Activated naive CD4-positive, alpha-beta T cell treated with anti-CD3 and anti-CD28 coated beads for 36 hours (primary cell): ENCODE measurements at regions not wholly inside any gene's neighbourhood (a gene's known extent, or its start where the extent isn't known, plus 50 kb on each side); places are given as distances from the start of the nearest gene placed in this dataset.
"Not testable (repeated sequence)": the region's sequence is repeated elsewhere in the genome, so short reads cannot be mapped to it uniquely, and the experiment has no call there.

Experiments
- CTCF ChIA-PET: fragments of 350-600 bp; sonication (Branson Sonifier 250); formaldehyde crosslinking; loops from one replicate; lab custom pipeline; 2021; ENCODE audit warnings: antibody characterized with exemption; lab: Charles Lee
- DNase-seq: peaks from one replicate; pipeline ENCODE4 v3.0.0-alpha.2; 2020
- H3K27ac Mint-ChIP-seq: one replicate; pipeline ENCODE4 v1.8.0; 2021; ENCODE audit warnings: mild to moderate bottlenecking, mixed read lengths
- H3K27me3 Mint-ChIP-seq: one replicate; pipeline ENCODE4 v1.8.0; 2021; ENCODE audit warnings: low read depth, mixed read lengths
- H3K36me3 Mint-ChIP-seq: one replicate; pipeline ENCODE4 v1.8.0; 2021; ENCODE audit warnings: low read depth, mixed read lengths
- H3K4me1 Mint-ChIP-seq: one replicate; pipeline ENCODE4 v1.8.0; 2021; ENCODE audit warnings: low read depth, mixed read lengths
- H3K4me3 Mint-ChIP-seq: one replicate; pipeline ENCODE4 v1.8.0; 2021; ENCODE audit warnings: mild to moderate bottlenecking, moderate library complexity, mixed read lengths
- H3K9me3 Mint-ChIP-seq: one replicate; pipeline ENCODE4 v1.8.0; 2021; ENCODE audit warnings: mixed read lengths
- intact Hi-C: fragments of 100-400 bp; cut with micrococcal nuclease; formaldehyde crosslinking; loops from one replicate; pipeline ENCODE4 v1.15.1; 2023

DNA sequence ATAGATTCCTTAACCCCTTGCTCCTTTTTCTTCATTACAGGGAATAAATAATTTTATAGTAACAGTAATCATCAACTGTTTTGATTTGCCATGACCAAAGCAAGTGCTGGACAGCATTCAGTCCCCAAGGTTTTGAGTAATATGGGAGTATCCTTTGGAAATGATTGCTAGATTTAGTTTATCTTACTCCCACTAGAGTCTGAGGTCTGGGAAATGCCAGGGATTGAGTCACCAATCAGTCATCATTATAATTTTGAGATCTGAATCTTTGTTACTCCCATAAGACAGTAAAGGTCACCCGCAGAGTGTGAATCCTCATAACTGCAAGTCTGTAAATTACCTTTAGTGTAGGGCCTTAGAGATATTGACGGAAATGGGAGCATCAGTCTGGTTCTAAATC, 133.7 kb upstream of the SEMA3E start:
- DNase-seq, result no peak
- Mint-ChIP-seq H3K36me3 (no peaks in the 10 kb centered on the region), H3K27ac (no peak overlapping the region), H3K4me1 (no peaks in the 10 kb centered on the region), H3K27me3 (no peaks in the 10 kb centered on the region), H3K4me3 (no peak overlapping the region), H3K9me3 (no peaks in the 10 kb centered on the region)
- intact Hi-C loops, result no loop called here
- CTCF ChIA-PET, result no interaction called here

DNA sequence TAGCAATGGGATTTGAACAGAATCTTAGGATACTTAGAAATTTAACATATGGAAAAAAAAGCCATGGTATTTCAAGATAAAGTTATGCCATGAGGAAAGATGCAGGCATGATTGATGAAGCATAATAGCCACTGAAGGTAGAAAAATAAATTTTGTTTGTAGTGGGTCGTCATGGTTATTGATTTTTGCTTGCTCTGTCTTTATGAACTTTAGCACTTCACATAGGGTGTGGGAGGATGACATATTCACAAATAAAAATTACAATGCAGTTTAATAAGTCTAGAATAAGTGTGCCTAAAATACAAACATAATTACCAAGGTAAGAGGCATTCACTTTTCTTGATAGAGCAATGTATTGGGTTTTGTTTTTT, 129.1 kb upstream of the SEMA3E start:
- Mint-ChIP-seq H3K4me1 (no peaks in the 10 kb centered on the region), H3K36me3 (no peaks in the 10 kb centered on the region), H3K27me3 (no peaks in the 10 kb centered on the region), H3K4me3 (no peak overlapping the region), H3K27ac (no peak overlapping the region), H3K9me3 (peaks cover 2% of the 10 kb centered on the region)
- CTCF ChIA-PET, result no interaction called here
- intact Hi-C loops, result no loop called here
- DNase-seq, result no peak

DNA sequence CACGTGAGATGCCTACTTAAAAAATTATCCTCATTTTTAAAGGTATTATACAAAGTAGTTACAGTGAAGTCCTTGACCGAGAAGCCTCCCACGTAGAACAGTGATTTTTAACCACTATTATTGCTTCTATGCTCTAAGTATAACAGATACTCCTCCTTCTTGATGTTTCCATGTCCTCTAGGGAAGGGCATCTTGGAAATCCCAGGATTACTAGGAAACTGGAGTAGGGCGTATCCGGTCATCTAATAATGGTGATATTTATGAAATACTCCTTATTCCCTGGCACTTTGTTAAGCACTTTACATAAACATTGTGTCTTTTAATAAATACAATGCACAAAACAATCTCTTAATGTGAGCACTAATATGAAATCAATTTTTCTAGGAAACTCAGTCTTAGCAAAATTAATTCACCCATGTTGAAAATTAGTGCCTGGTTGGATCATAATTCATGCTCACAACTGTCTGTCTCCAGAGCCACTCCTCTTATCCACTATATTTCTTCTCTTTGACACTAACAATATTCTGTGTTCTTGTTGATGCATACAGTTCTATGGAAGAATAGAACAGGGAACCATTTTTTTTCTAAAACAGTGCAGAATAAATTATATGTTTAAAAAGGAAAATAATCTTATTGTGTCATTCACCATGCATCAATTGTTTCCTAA, 128.6 kb upstream of the SEMA3E start:
- H3K4me1 Mint-ChIP-seq, result no peaks in the 10 kb centered on the region
- no peak overlapping the region for H3K27ac Mint-ChIP-seq
- H3K27me3 Mint-ChIP-seq, result no peaks in the 10 kb centered on the region
- CTCF ChIA-PET, result no interaction called here
- peaks cover 2% of the 10 kb centered on the region for H3K9me3 Mint-ChIP-seq
- intact Hi-C loops, result no loop called here
- H3K4me3 Mint-ChIP-seq, result no peak overlapping the region
- DNase-seq, result no peak
- H3K36me3 Mint-ChIP-seq, result no peaks in the 10 kb centered on the region

DNA sequence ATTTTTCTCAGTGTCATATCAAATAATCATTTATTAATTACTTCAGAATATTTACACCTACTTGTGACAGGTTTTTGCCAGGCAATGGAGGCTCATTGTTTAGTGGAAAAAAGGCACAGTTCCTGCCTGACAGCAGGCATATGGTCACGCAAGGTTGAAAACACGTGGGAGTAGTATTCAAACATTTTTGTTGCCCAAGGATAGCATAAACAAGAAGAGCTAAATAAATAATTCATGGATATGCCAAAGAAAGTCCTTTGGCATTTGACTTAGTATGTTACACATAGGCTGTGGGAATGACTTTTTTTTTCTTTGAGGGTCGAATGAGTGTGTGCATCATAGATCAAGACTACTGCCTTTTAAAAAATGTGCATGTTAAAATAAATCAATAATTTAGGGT, 120.5 kb upstream of the SEMA3E start:
- Mint-ChIP-seq H3K27ac (no peak overlapping the region), H3K27me3 (no peaks in the 10 kb centered on the region), H3K4me3 (no peak overlapping the region)

DNA sequence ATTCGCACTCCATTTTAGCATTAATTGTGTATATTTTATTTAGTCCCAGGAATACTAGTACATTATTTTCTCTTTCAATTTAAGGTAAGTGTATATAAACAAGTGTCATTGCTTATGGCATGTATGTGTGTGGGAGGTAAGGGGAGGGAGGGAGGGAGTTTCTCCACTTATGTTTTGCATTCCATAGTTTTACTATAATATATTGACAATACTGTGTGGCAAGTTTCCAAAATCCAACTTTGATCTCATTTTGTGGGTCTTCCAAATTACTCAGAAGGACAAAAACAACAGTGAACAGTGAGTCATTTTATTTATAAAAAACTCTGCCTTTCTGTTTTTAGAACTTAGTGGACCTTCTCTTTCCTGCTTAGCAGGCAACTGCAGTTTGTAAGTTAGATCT, 102.3 kb upstream of the SEMA3E start:
- DNase-seq, result no peak
- no peak overlapping the region for H3K4me3 Mint-ChIP-seq
- H3K27me3 Mint-ChIP-seq, result no peaks in the 10 kb centered on the region
- H3K27ac Mint-ChIP-seq, result no peak overlapping the region
- intact Hi-C loops, result no loop called here
- no peaks in the 10 kb centered on the region for H3K4me1 Mint-ChIP-seq
- CTCF ChIA-PET, result no interaction called here
- H3K36me3 Mint-ChIP-seq, result no peaks in the 10 kb centered on the region
- no peaks in the 10 kb centered on the region for H3K9me3 Mint-ChIP-seq

More for the DNA sequence above, 120.5 kb upstream of the SEMA3E start:
- no peaks in the 10 kb centered on the region for H3K9me3 Mint-ChIP-seq
- DNase-seq, result no peak
- no peaks in the 10 kb centered on the region for H3K4me1 Mint-ChIP-seq
- intact Hi-C loops, result no loop called here
- H3K36me3 Mint-ChIP-seq, result no peaks in the 10 kb centered on the region
- CTCF ChIA-PET, result no interaction called here

DNA sequence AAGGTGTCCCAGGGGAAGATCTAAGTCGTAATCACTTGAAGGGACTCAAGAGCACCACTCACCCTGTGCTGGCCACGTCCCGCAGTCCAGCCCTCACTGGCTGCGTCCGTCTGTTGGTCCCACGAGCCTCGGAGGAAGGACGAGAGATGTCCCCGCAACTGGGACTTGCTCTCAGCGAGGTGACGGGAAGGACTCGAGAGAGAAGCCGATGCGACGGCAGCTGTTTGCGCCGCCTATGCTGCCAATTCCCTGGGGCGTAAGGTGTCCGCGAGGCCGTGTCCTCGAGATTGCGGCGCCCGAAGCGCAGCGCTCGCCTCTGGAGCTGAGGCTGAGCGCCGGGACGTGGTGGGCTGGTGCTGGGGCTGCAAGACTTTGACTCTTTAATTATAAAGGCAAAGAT, 100.6 kb upstream of the SEMA3E start:
- no peaks in the 10 kb centered on the region for H3K9me3 Mint-ChIP-seq
- intact Hi-C loops, result no loop called here
- H3K27me3 Mint-ChIP-seq, result no peaks in the 10 kb centered on the region
- H3K27ac Mint-ChIP-seq, result no peak overlapping the region
- DNase-seq, result no peak
- no peak overlapping the region for H3K4me3 Mint-ChIP-seq
- no peaks in the 10 kb centered on the region for H3K36me3 Mint-ChIP-seq
- CTCF ChIA-PET, result no interaction called here
- H3K4me1 Mint-ChIP-seq, result no peaks in the 10 kb centered on the region

DNA sequence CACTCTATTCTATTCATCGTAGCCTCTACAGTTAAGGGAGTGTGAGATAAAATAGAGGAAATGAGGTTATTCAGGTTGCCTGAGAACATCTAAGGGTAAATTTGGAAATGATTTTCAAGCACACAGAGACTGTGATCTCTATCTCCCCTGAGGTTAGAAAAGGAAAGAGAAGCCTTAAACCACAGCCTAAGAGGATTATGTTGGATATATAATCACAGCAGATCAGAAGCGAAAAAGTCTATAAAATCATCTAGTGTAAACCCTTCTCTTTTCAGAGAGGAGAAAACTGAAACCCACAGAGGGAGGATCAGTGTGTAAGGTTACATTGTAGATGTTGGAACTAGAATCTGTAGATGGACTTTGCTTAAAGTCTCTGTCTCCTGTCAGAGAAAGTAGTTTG, 90.6 kb upstream of the SEMA3E start:
- H3K4me1 Mint-ChIP-seq, result no peaks in the 10 kb centered on the region
- no peaks in the 10 kb centered on the region for H3K36me3 Mint-ChIP-seq
- H3K27me3 Mint-ChIP-seq, result no peaks in the 10 kb centered on the region
- CTCF ChIA-PET, result no interaction called here
- no peaks in the 10 kb centered on the region for H3K9me3 Mint-ChIP-seq
- no peak overlapping the region for H3K27ac Mint-ChIP-seq
- no peak overlapping the region for H3K4me3 Mint-ChIP-seq
- intact Hi-C loops, result no loop called here
- DNase-seq, result no peak

DNA sequence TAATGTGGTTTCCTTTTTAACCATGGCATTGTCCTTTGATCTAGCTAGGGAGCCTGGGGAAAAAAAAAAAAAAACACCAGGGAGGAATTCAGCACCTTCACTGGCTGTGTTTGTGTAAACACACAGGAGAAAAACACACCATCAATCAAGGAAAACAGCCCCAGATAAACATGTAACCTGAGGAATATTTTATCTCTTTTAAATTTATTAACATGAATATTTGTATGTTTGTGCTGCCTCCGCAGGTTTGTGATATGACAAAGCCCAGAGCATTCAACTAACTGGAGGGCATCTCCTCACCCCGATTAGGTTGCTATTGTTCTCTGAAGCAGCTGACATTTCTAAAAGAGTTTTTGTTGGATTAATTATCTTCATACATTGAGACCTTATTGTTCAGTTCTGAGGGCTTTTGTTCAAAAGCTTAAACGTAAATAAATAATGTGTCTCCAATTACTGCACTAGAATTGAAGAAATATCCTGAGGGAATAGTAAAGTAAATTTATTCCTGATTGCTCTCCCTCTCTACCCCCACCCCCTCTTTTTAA, 89.4 kb upstream of the SEMA3E start:
- no peaks in the 10 kb centered on the region for H3K36me3 Mint-ChIP-seq
- intact Hi-C loops, result no loop called here
- no peak for DNase-seq
- no peaks in the 10 kb centered on the region for H3K9me3 Mint-ChIP-seq
- H3K4me1 Mint-ChIP-seq, result no peaks in the 10 kb centered on the region
- no peak overlapping the region for H3K4me3 Mint-ChIP-seq
- CTCF ChIA-PET, result no interaction called here
- no peaks in the 10 kb centered on the region for H3K27me3 Mint-ChIP-seq
- H3K27ac Mint-ChIP-seq, result no peak overlapping the region

DNA sequence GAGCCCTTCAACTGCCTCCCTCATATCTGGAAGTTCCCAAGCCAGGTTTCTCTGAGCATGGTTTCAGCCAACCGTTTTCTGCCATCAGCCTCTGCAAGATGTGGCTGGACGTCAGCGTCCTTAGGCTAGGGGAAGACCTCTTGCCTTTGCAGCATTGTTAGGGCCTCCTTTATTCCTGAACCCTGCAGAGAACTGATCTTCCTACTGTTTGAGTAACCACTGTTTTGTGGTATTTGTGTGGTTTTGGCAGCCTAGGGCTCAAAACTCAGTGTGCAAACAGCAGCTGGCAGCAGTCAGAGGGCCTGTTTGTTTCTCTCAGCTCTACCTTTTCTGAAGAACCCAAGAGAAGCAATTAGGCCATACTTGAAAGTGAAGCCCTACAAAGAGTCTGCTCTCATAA, 83.4 kb upstream of the SEMA3E start:
- Mint-ChIP-seq H3K4me3 (no peak overlapping the region), H3K4me1 (no peaks in the 10 kb centered on the region), H3K9me3 (no peaks in the 10 kb centered on the region), H3K27me3 (no peaks in the 10 kb centered on the region), H3K36me3 (no peaks in the 10 kb centered on the region), H3K27ac (no peak overlapping the region)
- no peak for DNase-seq
- intact Hi-C loops, result no loop called here
- CTCF ChIA-PET, result no interaction called here

DNA sequence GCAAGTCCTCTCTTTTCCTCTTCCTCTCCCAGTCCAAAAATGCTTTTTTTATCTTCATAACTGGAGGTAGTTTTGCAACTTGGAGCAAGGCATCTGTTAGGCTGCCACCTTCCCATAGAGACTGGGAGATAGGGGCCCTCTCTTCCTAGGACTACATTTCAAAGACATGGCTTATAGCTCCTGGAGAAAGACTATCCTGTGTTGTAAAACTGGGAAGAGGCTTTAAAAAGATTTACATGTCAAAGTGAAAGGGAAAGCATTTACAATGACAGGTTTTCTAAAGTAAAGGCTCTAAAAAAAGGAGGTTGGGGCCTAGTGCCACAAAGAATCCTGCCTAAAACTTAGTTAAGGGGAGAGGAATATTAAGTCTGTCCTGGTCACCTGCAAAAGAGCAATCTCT, 82.2 kb upstream of the SEMA3E start:
- intact Hi-C loops, result no loop called here
- no peak overlapping the region for H3K27ac Mint-ChIP-seq
- H3K4me3 Mint-ChIP-seq, result no peak overlapping the region
- H3K4me1 Mint-ChIP-seq, result no peaks in the 10 kb centered on the region
- CTCF ChIA-PET, result no interaction called here
- H3K36me3 Mint-ChIP-seq, result no peaks in the 10 kb centered on the region
- H3K9me3 Mint-ChIP-seq, result no peaks in the 10 kb centered on the region
- H3K27me3 Mint-ChIP-seq, result no peaks in the 10 kb centered on the region
- no peak for DNase-seq

DNA sequence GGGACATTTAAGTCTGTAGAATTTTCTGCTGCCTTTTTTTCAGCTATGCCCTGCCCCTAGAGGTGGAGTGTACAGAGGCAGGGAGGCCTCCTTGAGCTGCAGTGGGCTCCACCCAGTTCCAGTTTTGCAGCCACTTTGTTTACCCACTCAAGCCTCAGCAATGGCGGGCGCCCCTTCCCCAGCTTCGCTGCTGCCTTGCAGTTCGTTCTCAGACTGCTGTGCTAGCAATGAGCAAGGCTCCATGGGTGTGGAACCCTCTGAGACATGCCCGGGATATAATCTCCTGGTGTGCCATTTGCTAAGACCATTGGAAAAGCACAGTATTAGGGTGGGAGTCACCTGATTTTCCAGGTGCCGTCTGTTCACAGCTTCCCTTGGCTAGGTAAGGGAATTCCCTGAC, 68.0 kb upstream of the SEMA3E start:
- DNase-seq, intact Hi-C loops, H3K9me3 Mint-ChIP-seq, H3K36me3 Mint-ChIP-seq, H3K4me1 Mint-ChIP-seq, CTCF ChIA-PET, H3K4me3 Mint-ChIP-seq, H3K27me3 Mint-ChIP-seq, H3K27ac Mint-ChIP-seq: not testable (repeated sequence)

DNA sequence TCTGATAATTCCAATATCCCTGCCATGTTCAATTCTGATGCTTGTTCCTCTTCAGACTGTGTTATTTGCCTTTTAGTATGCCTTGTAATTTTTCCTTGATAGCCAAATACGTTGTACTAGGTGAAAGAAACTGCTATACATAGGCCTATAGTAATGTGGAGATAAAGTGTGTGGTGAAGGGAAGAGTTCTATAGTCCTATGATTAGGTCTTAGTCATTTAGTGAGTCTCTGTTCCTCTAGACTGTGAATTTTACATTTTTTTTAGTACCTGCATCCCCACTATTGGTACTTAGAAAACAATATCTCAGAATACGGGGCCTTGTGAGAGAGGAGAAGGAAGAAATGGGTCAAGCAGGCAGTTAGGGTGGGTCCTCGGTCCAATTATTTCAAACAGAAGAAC, 59.6 kb upstream of the SEMA3E start:
- Mint-ChIP-seq H3K9me3 (peaks cover 5% of the 10 kb centered on the region), H3K36me3 (no peaks in the 10 kb centered on the region), H3K27me3 (no peaks in the 10 kb centered on the region), H3K4me3 (no peak overlapping the region), H3K4me1 (no peaks in the 10 kb centered on the region), H3K27ac (no peak overlapping the region)
- DNase-seq, result no peak
- CTCF ChIA-PET, result no interaction called here
- intact Hi-C loops, result no loop called here

DNA sequence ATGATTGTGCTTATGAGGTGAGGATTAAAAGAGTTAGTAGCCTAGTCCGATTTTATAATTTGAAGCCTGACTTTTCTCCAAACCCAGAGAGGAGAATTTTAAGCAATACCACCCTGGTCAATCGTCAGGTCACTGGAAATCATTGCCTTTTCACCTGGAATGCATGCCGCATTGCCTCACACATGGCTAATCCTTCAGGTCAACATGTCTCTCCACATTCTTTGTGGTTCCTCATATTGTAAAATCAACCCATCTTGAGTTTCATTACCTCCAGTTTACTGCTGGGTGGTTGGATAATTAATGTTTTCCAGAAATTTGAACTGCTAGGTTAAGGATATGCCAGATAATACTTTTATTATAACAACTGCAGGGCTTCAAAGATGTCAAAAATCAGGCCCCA, 55.6 kb upstream of the SEMA3E start:
- Mint-ChIP-seq H3K27ac (no peak overlapping the region), H3K4me1 (no peaks in the 10 kb centered on the region), H3K4me3 (no peak overlapping the region), H3K9me3 (no peaks in the 10 kb centered on the region), H3K27me3 (no peaks in the 10 kb centered on the region), H3K36me3 (no peaks in the 10 kb centered on the region)
- CTCF ChIA-PET, result no interaction called here
- intact Hi-C loops, result no loop called here
- DNase-seq, result no peak
